AG04450 (cell line): ENCODE measurements at regions not wholly inside any gene's neighbourhood (a gene's known extent, or its start where the extent isn't known, plus 50 kb on each side); places are given as distances from the start of the nearest gene placed in this dataset.
"Not testable (repeated sequence)": the region's sequence is repeated elsewhere in the genome, so short reads cannot be mapped to it uniquely, and the experiment has no call there.

Experiments used
- CTCF ChIA-PET: fragments of 300-600, 350-600 bp; formaldehyde crosslinking; extraction: SDS; loops from one replicate; lab custom pipeline; 2022; ENCODE audit warnings: antibody characterized with exemption, inconsistent platforms; lab: Charles Lee
- POLR2A ChIA-PET: fragments of 350-600 bp; formaldehyde crosslinking; extraction: SDS; loops from one replicate; lab custom pipeline; 2021; ENCODE audit warnings: antibody characterized with exemption, inconsistent platforms; lab: Yijun Ruan, JAX
- DNase-seq: peaks from one replicate; pipeline ENCODE4 v3.0.0-alpha.2; 2011; ENCODE audit warnings: low read depth, low spot score
- H3K27ac ChIP-seq: one replicate; pipeline ENCODE4 v1.5.1; 2012; ENCODE audit warnings: low read depth, low read length, control low read depth
- H3K27me3 ChIP-seq: one replicate; pipeline ENCODE4 v1.6.0; 2012; ENCODE audit warnings: low read length; ENCODE audit not compliant: control insufficient read depth, insufficient read depth
- H3K4me3 ChIP-seq: 2 replicates; pipeline ENCODE4 v1.5.1; 2011; ENCODE audit warnings: mild to moderate bottlenecking, low read depth, low read length, control low read depth
- H3K9me3 ChIP-seq: 2 replicates; pipeline ENCODE4 v1.5.1; 2012; ENCODE audit warnings: low read length; ENCODE audit not compliant: control insufficient read depth, insufficient read depth
- CTCF ChIP-seq: IDR thresholded peaks from 2 replicates; pipeline ENCODE4 v1.5.1; 2011; ENCODE audit warnings: low read depth, low read length, control low read depth, inconsistent platforms

- no peaks in the 10 kb centered on the region for H3K27me3 ChIP-seq
- TF ChIP-seq CTCF: no peak
- no peak overlapping the region for H3K27ac ChIP-seq
- H3K9me3 ChIP-seq: peaks cover 4% of the 10 kb centered on the region; the same call in 1 of the 2 replicates
- H3K4me3 ChIP-seq: no peak overlapping the region
- ChIA-PET CTCF (no interaction called here), POLR2A (no interaction called here)
- no peak for DNase-seq
Observed at GRCh38 chr5:119752921-119753886, 123.8 kb downstream of the FAM170A start.

- H3K27me3 ChIP-seq, POLR2A ChIA-PET, H3K27ac ChIP-seq, DNase-seq, H3K4me3 ChIP-seq, H3K9me3 ChIP-seq, CTCF ChIA-PET: not testable (repeated sequence)
Observed at GRCh38 chr5:119754825-119755224, 125.5 kb downstream of the FAM170A start.

- no peaks in the 10 kb centered on the region for H3K27me3 ChIP-seq
- no peak overlapping the region for H3K4me3 ChIP-seq
- no peak for TF ChIP-seq CTCF
- ChIA-PET CTCF (no interaction called here), POLR2A (no interaction called here)
- H3K27ac ChIP-seq: no peak overlapping the region
- no peak for DNase-seq
- H3K9me3 ChIP-seq: no peaks in the 10 kb centered on the region
Observed at GRCh38 chr5:119757276-119757675, 127.9 kb downstream of the FAM170A start.

GRCh38 chr5:119769695-119770693, 140.6 kb downstream of the FAM170A start:
- DNase-seq, H3K27ac ChIP-seq, H3K27me3 ChIP-seq, H3K9me3 ChIP-seq, POLR2A ChIA-PET, CTCF ChIA-PET, H3K4me3 ChIP-seq: not testable (repeated sequence)

- H3K27ac ChIP-seq, CTCF ChIA-PET, H3K27me3 ChIP-seq, DNase-seq, H3K4me3 ChIP-seq, POLR2A ChIA-PET, H3K9me3 ChIP-seq: not testable (repeated sequence)
Observed at GRCh38 chr5:119780145-119780544, 150.8 kb downstream of the FAM170A start.

GRCh38 chr5:119785057-119785456, 155.7 kb downstream of the FAM170A start:
- no peak for TF ChIP-seq CTCF
- Histone ChIP-seq H3K27ac (no peak overlapping the region), H3K27me3 (no peaks in the 10 kb centered on the region), H3K4me3 (no peak overlapping the region), H3K9me3 (no peaks in the 10 kb centered on the region)
- no peak for DNase-seq
- CTCF ChIA-PET: no interaction called here
- POLR2A ChIA-PET: no interaction called here
